GM18907 (cell line): ENCODE measurements at regions not wholly inside any gene's neighbourhood (a gene's known extent, or its start where the extent isn't known, plus 50 kb on each side); places are given as distances from the start of the nearest gene placed in this dataset.
"Not testable (repeated sequence)": the region's sequence is repeated elsewhere in the genome, so short reads cannot be mapped to it uniquely, and the experiment has no call there.

Experiments
- ATAC-seq: cut with Tn5 transposase; IDR thresholded peaks from one replicate; pipeline ENCODE4 v1.9.1; 2021; ENCODE audit warnings: mild to moderate bottlenecking, moderate library complexity; ENCODE audit not compliant: unreplicated experiment

DNA sequence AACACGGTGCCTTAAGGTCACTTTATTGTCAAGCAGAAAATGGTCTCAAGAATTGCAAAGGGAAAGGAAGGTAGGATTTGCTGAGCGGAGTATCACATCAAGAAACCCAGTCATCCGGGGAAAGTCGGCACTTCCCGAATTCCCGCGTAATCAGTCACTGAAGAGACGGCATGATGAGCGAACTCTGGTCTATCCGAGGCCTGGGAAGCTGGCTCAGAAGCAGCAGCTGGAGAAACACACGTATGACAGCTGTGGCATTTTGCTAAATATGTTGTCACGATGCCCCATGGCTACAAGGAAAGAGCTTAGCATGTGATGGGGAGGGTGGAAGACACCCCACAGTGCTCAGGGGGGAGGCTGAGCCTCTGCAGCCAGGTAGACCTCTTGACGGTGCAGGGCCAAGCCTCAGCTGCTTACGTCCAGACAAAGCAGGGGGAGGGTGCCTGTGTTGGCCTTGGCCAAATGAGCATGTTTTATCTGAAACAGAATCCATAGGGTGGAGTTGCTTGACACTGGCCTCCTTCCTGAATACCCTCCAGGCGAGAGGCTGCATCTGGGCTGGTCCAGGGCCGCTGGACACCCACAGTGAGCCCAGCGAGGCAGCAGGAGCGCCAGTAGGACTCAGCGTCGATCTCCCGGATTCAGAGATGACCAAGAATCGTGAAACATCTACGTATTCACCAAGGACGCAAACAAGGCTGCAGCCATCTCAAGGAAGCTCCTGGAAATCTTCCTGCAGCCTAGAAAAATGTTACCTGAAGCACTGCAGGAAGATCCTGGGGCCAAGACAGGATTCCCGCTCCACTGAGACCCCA lies 118.8 kb upstream of the AFDN start:
- ATAC-seq: no peak

DNA sequence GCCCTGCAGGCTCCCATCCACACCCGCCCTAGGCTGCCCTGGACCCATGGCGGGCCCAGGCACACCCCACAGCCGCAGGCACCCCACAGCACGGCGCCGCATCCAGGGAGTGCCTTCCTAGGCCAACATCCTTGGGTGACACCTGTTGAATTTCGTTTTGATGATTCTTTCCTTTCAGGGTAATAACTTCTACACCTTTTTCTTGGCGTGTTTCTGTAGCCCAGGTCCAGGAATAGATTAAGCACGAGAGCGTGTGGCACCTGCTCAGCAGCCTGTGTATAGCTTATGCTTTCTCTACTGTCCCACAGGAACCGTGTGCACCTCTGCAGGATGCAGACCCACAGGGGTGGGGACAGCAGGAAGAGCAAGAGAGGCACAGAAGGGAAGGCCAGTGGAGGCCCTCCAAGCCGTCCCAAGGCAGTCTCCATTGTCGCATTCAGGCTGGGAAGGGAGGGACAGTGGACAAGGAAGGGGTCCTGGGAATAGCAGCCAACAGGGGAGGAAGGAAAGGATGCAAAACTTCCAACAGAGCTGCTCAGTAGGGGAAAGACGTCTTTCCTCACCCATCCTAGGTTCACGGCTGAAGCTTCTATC lies 118.1 kb upstream of the AFDN start:
- no peak for ATAC-seq

DNA sequence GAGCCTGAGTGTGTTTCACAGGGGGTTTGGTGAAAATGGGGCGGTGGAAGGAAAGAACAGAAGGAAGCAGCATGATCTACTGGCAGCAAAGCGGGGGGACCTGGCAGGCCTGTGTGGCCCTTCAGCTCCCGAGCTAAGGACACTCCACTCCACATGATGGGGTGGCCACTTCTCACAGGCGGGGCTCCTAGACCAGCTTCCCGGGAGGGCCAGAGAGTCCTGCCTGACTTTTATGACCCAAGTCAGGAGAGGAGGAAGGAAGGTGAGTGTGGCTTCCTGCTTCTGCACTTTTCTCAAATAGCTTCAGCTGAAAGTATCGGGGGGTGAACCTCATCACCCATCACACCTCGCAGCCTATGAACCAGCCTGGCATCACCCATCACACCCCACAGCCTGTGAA lies 117.5 kb upstream of the AFDN start:
- ATAC-seq: no peak

GRCh38 chr6:167709776-167710336 lies 116.9 kb upstream of the AFDN start:
- not testable (repeated sequence) for ATAC-seq

DNA sequence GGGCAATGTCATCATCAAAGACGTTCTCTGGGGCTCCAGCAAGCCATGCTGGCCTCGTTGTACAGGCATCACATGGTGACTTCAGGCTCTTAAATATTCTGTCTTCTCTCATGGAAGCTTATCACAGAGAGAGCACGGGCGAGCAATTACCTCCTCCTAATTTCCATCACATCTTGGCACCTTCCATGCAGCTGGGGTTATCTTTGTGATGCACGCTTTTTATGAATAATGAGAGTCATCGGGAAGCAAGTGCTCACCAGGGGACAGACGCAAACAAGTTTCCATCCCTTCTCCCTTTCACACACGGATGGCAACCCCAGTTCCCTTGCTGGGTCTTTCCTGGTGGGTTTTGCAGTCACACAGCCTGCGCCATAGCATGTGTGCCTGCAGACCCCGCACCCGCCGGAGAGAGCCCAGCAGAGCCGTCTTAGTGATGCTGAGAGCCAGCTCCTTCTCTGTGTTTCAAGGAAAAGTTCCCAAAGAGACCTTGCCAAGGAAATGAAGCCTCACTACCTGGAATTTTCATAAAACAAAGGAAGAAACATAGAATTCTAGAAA lies 116.3 kb upstream of the AFDN start:
- ATAC-seq: no peak

DNA sequence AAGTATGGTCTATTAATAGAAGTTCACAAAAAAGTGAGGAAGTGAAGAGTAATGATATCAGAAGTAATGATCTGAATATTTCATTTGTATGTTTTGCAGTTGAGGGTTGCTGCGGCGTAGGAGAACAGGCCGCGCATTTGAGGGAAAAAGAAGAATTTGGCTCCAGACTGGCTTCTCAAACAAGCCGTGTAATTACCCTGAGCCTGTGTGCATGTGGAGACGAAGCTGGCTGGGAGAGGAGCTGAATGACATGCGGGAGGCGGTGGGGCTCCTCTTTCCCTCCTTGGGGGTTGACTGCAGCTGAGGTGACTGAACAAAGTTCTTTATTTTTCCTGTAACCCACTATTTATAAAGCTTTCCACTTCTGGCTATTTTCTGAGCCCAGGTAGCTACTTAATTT lies 115.5 kb upstream of the AFDN start:
- ATAC-seq: no peak

DNA sequence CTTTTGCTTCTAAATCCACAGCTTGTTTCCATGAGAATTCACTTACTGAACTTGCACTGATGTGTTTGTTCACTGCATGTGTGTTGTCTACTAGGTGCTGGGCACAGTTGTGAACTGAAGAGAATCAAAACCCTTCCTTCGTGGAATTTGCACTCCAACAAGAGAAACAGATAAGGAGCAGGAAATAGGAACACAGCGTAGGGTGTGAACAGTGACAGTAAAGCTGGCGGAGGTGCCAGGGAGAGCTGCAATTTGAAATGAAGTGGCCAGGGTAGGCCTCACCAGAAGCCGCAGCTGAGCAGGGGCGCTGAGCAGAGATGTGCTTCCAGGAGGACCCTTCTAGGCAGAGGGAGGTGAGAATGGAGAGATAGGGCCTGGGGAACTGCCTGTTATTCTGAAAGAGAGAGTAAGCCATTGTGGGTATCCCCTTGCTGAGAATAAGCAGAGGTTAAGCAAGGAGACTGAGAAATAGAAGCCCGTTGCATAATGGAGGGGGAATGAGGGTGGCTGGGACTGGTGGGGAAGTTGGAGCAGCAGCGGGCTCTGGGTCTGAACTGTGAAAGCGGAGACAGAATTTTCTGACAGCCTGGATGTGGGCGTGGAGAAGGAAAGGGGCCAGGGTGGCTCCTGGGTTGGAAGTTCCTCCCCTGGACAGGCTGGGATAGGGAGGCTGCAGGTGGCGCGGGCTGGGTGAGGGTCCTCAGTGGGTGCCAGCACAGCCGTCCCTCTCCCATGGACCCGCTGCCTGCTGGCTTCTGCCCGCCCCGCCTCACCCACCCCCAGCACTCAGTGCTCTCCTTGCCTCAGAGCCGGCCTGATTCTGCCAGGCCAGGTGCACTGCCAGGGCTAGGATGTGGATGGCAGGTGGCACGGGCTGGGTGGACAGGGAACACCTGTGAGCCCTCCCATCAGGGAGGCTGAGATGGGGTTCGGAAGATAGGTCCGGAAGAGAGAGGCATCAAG lies 114.7 kb upstream of the AFDN start:
- ATAC-seq: no peak

- no peak for ATAC-seq
Observed at GRCh38 chr6:167712731-167713475, 113.8 kb upstream of the AFDN start.

DNA sequence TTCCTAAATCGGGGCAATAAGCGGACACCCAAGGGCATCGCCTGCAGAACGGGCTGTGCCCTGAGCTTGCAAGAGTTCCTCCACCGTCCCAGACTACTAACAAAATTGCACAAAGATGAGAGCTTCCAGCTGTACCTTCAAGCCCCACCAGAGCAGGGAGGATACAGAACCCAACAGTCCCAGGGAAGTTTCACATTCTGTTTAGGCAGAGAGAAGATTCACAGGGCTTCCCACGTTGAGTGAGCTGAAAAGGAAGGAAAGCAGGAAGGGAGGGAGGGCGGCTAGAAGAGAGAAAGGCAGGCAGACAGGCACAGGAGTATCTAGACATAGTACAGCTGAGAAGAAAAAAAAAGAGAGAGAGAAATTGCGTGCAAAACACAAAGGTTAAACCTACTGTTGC lies 112.6 kb upstream of the AFDN start:
- ATAC-seq: no peak

DNA sequence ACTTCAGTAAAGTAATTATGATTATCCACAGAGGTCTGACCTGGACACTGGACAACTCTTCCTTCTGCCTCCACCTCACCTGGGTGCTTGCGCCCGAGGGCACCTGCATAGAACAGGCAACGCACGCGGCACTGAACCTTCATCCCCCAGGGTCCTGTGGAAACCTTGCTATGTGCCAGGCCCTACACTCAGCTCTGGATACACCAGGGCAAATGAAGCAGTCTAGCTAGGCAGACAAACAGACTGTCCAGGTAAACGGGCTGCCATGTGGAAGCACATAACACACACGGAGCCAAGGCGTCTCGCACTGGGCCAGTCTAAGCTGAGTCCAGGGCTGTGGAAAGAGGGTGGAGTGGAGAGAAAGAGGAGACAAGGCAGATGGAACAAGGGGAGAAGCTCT lies 109.3 kb upstream of the AFDN start:
- ATAC-seq: no peak

- no peak for ATAC-seq
Observed at GRCh38 chr6:167717867-167718266, 108.8 kb upstream of the AFDN start.

DNA sequence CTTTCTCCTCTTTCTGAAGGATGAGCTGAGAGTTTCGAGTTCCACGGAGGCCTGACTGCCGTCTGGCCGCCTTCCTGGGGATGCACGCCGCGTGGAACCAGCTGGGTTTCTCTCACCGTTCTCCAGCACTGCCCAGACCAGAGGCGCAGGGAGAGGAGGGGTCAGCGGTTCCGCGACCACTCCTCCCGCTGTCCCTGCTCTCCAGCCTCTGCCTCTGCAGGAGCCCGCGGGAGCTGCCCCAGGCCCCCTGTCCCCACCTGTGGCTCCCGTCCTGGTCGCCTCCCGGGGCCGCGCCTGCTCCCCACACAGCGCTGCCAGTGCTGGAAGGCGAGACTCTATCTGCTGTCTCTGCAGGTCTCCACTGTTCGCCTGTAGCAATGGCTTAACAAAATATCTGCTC lies 106.8 kb upstream of the AFDN start:
- no peak for ATAC-seq

DNA sequence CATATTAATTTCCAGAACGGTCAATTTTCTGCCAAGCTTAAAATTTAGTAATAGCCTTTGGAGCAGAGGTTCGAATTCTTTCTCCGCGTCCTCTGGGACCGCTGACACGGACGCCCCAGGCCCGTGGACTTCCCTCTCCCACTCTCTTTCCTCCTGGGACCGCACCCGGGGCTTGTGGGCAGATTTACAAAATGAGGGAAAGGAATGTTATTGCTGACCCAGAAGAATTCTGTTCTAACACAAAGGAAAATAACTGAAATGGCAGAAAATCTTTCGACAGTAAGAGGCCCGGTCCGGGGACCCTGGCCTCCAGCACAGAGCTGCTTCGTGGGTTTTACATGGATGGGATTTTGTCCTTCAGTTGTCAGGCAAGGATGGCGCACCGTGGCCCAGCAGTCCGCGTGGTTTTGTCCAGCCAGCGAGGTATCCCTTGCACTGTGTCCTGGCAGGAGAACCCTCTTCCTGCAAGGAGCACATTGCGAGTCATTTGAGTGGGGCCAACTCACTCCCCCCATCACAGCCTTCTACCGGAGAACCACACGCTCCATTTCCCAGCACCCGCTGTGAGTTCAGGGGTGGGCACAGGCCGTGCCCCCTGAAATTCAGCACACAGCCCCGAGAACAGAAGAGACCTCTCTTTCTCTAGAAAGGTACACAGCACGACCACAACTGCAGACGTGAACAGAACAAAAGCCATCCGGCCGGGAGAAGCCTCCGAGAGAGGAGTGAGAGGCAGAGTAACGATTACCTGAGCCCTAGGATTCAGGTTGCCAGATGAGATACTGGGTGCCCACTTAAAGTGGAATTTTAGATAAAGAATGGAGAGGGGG lies 106.0 kb upstream of the AFDN start:
- ATAC-seq: no peak

GRCh38 chr6:167721291-167721690 lies 105.4 kb upstream of the AFDN start:
- ATAC-seq: no peak

DNA sequence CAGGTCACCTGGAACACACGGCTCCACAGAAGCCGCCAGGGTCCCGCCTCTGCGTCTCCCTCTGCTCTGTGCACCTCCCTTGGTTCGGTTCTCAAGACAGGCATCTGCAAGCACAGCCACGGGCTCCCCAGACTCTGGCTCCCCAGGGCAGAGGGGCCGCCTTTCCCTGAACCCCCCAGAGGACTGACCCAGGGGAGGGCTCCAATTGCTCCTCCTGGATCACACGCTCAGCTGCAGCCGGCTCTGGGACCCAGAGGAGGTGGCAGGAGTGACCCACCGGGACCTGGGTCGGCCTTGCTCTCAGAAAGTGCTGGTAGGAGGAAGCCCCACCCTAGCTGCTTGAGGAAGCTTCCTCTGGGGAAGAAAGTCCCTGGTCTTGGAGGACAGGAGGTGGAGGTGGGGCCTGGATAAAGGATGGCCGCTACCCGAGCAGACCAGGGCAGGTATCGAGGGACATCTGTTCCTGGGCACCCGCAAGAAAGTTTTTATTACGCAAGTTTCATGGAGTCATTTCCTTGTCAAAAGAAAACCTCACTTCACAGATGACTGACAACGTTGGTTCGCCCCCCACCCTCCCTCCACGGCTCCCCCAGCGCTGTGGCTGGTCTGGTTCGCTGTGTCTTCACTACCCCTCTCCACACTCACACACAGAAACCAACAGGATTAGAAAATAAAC lies 103.9 kb upstream of the AFDN start:
- no peak for ATAC-seq

- no peak for ATAC-seq
Observed at GRCh38 chr6:167726043-167726621, 100.6 kb upstream of the AFDN start.

DNA sequence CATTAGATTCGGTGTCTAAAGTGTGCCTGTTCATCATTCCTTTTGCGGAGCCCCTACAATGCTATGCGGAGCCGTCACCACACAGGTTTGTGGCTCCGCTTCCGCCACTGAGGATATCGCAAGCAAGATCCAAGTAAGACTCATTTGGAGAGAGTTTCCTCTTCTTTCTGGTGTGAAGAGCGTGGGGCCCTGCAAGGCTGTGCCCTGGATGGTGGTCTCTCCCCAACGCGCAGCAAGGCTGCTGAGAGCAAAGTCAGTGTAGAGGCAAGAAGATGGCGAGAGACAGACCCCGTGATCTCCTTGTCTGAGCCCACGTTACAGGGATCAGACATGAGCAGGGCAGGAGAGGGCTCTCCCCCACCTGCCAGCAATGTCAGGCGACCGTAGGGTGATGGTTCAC lies 96.3 kb upstream of the AFDN start:
- ATAC-seq: no peak

DNA sequence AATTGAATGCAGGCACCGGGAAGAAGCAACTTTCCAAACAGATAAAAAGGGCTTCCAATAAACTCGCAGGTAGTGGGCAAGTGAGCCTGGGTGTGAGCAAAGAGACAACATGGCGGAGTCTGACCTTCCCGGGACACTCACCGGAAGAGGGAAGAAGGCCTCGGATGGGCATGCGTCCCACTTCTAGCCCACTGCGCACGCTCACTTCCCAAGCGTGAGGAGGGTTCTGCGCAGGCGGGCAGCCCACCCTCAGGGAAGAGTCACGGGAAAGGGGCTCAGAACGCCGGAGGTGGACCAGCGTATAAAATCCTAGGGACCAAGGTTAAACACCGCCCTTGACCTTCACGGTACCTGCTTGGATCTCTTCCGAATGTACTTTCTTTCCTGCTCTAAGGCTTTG lies 95.5 kb upstream of the AFDN start:
- ATAC-seq: no peak
